ENCODE measurements at regions not wholly inside any gene's neighbourhood (a gene's known extent, or its start where the extent isn't known, plus 50 kb on each side); places are given as distances from the start of the nearest gene placed in this dataset.

- TF ChIP-seq EZH2phosphoT487 (IDR thresholded peaks at IDR 0.05; ENCODE audit: insufficient read depth, low read depth), result no peak
- TF ChIP-seq EZH2 (IDR thresholded peaks at IDR 0.05; ENCODE audit: insufficient read depth, poor library complexity, severe bottlenecking), result no peak
These were observed 137.0 kb upstream of the LMO4 start for GRCh38 chr1:87191646-87192045.

Measured in GM23248 (cell line).